Duodenal mucosa (tissue), 2 donors: ENCODE measurements at regions not wholly inside any gene's neighbourhood (a gene's known extent, or its start where the extent isn't known, plus 50 kb on each side); places are given as distances from the start of the nearest gene placed in this dataset.
A peak's percentile ranks its signal among the peaks of the same experiment; 100 is the strongest.
"Not testable (repeated sequence)": the region's sequence is repeated elsewhere in the genome, so short reads cannot be mapped to it uniquely, and the experiment has no call there.

ENCODE experiments used
- H3K27ac ChIP-seq: one replicate; pipeline ENCODE4 v1.7.0; 2013; ENCODE audit warnings: low read depth, low read length
- H3K27me3 ChIP-seq, 2 donors: one replicate each; pipeline ENCODE4 v1.7.0; 2013; ENCODE audit warnings: low read length in 2 of 2, control low read depth in 1 of 2; ENCODE audit not compliant: insufficient read depth in 2 of 2, control insufficient read depth in 1 of 2
- H3K36me3 ChIP-seq, 2 donors: one replicate each; pipeline ENCODE4 v1.7.0; 2013; ENCODE audit warnings: low read length in 2 of 2, control low read depth in 1 of 2; ENCODE audit not compliant: insufficient read depth in 2 of 2, control insufficient read depth in 1 of 2
- H3K4me1 ChIP-seq, 2 donors: one replicate each; pipeline ENCODE4 v1.7.0; 2013; ENCODE audit warnings: low read length in 2 of 2, control low read depth in 1 of 2; ENCODE audit not compliant: insufficient read depth in 2 of 2, control insufficient read depth in 1 of 2
- H3K4me3 ChIP-seq, 2 donors: one replicate each; pipeline ENCODE4 v1.7.0; 2013; ENCODE audit warnings: low read length in 2 of 2, low read depth in 1 of 2
- H3K9ac ChIP-seq, 2 donors: one replicate each; pipeline ENCODE4 v1.7.0; 2013; ENCODE audit warnings: low read length in 2 of 2, low read depth in 1 of 2
- H3K9me3 ChIP-seq, 2 donors: one replicate each; pipeline ENCODE4 v1.7.0; 2013; ENCODE audit warnings: low read length in 2 of 2, control low read depth in 1 of 2; ENCODE audit not compliant: control insufficient read depth in 1 of 2

- H3K4me3 ChIP-seq, H3K9ac ChIP-seq, H3K9me3 ChIP-seq, H3K36me3 ChIP-seq, H3K27me3 ChIP-seq, H3K27ac ChIP-seq, H3K4me1 ChIP-seq: not testable (repeated sequence)
These were observed 279.9 kb downstream of the PLS3 start for GRCh38 chrX:115840729-115841409.

GRCh38 chrX:115850986-115851385, 290.0 kb downstream of the PLS3 start:
- H3K27ac ChIP-seq, H3K36me3 ChIP-seq, H3K9ac ChIP-seq, H3K9me3 ChIP-seq, H3K27me3 ChIP-seq, H3K4me1 ChIP-seq, H3K4me3 ChIP-seq: not testable (repeated sequence)

GRCh38 chrX:115853260-115853659, 292.3 kb downstream of the PLS3 start:
- not testable (repeated sequence) for H3K27ac ChIP-seq, H3K36me3 ChIP-seq, H3K9me3 ChIP-seq, H3K27me3 ChIP-seq, H3K4me1 ChIP-seq, H3K4me3 ChIP-seq, H3K9ac ChIP-seq

- H3K36me3 ChIP-seq, H3K4me3 ChIP-seq, H3K27ac ChIP-seq, H3K9ac ChIP-seq, H3K9me3 ChIP-seq, H3K4me1 ChIP-seq, H3K27me3 ChIP-seq: not testable (repeated sequence)
These were observed 289.4 kb upstream of the AGTR2 start for GRCh38 chrX:115881170-115881569.

- not testable (repeated sequence) for H3K27ac ChIP-seq, H3K9me3 ChIP-seq, H3K4me3 ChIP-seq, H3K27me3 ChIP-seq, H3K9ac ChIP-seq, H3K36me3 ChIP-seq, H3K4me1 ChIP-seq
These were observed 286.4 kb upstream of the AGTR2 start for GRCh38 chrX:115884121-115884520.

GRCh38 chrX:115888041-115888440, 282.5 kb upstream of the AGTR2 start:
- H3K36me3 ChIP-seq, H3K9ac ChIP-seq, H3K27me3 ChIP-seq, H3K4me3 ChIP-seq, H3K4me1 ChIP-seq, H3K27ac ChIP-seq, H3K9me3 ChIP-seq: not testable (repeated sequence)

- not testable (repeated sequence) for H3K27me3 ChIP-seq, H3K4me3 ChIP-seq, H3K36me3 ChIP-seq, H3K27ac ChIP-seq, H3K9ac ChIP-seq, H3K9me3 ChIP-seq, H3K4me1 ChIP-seq
These were observed 282.0 kb upstream of the AGTR2 start for GRCh38 chrX:115888519-115888918.

- Histone ChIP-seq H3K4me1 (peaks cover 8 to 10% of the 10 kb centered on the region in 2 donors), H3K27me3 (no peaks in the 10 kb centered on the region), H3K36me3 (no peaks in the 10 kb centered on the region), H3K9ac (no peak overlapping the region), H3K4me3 (no peak overlapping the region), H3K27ac (no peak overlapping the region), H3K9me3 (peaks cover 3 to 4% of the 10 kb centered on the region in 2 donors)
These were observed 281.2 kb upstream of the AGTR2 start for GRCh38 chrX:115889121-115889890.

GRCh38 chrX:115892056-115892708, 278.4 kb upstream of the AGTR2 start:
- Histone ChIP-seq H3K9ac (no peak overlapping the region), H3K36me3 (no peaks in the 10 kb centered on the region), H3K4me3 (peak overlapping the region in 1 of 2 donors; percentile 21), H3K4me1 (peaks cover 8 to 10% of the 10 kb centered on the region in 2 donors), H3K9me3 (peaks cover 3 to 4% of the 10 kb centered on the region in 2 donors), H3K27ac (peak overlapping the region; percentile 50), H3K27me3 (no peaks in the 10 kb centered on the region)
